Activated CD4-positive, alpha-beta T cell treated with anti-CD3 and anti-CD28 coated beads, Interleukin-2, amount 50 U/mL, for 16 hours (primary cell): ENCODE measurements at regions not wholly inside any gene's neighbourhood (a gene's known extent, or its start where the extent isn't known, plus 50 kb on each side); places are given as distances from the start of the nearest gene placed in this dataset.

ENCODE experiments used
- DNase-seq: peaks from one replicate; pipeline ENCODE4 v3.0.0-alpha.2; 2020

DNA sequence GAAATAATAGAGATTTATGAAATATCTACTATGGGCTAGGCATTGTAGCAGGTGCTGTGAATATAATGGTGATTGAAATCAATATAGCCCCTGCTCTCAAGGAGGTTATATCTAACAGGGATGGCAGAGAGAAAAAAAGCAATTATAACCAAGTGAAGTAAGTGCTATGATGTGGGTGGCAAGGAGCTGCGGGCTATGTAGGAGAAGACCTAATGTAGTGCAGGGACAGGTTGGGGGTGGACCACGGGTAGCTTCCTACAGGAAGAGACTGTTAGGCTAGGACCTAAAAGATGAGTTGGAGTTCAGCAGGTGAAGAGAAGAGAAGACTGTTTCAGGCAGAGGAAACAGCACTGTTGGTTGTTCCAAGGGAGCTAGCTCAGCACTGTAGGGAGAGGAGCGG is 311.0 kb downstream of the KCNRG start:
- DNase-seq, result no peak

DNA sequence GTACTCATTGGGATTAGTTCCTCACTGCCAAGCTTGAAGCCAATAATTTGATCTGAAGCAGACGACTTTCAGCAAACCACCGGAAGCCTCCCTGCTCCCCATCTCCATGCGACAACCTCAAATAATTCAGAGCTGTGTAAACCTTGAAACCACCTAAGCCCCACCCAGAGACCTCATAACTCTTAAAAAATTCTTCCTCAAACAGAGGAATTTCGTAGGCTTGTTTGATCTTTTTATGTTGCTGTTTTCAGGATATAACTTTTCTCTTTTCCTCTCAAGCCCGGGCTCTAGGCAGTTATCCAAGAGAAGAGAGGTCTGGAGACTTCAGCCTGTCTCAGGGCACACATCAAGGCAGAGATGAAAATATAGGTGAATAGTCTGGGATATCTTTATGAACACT is 311.6 kb downstream of the KCNRG start:
- DNase-seq, result no peak

DNA sequence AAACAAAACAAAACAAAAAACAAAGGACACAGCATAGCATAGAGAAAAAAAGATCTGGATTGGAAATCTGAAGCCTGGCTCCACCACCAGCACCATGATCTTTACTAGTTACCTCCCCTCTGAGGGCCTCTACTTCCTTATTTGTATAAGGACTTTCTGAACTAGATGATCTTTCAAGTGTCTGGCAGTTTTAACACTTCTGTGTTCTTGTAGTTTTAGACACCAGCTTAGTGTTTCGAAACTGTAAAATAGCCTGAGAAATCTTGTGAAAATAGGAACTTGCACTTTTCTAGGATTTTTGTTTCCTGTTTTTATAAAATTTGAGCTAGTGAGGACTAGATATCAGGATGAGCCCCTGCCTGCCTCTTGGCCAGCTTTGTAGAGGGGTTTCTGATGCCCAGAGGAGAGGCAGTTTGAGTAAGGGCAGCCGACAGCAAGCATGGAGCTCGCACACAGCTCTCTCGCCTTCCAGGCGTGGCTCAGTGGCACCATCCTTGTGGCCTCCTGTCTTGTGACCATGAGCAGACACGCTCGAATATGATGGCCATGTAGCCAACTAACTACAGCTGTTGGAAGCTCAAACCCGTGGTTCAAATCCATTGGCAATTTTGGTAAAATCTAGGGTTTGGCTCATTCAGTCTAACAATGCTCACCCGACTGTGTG is 319.0 kb downstream of the KCNRG start:
- DNase-seq, result no peak

DNA sequence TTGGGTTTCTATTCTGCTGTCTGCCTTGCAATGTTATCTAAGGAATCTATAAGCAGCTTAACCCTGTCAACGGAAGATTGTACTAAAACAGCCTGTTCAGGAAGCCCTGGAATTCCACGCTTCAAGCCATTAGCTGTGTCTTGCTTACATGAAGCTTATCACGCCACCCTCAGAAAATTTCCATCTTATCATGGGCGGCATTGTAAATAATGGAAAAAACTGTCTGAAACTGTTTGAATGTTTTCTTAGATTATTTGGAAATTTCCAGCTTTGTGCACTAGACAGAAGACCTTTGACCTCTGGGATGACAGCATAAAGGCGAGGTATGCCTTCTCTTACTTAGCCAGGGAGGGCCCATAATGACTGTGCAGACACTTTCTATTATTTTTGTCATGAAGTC is 319.7 kb downstream of the KCNRG start:
- no peak for DNase-seq

DNA sequence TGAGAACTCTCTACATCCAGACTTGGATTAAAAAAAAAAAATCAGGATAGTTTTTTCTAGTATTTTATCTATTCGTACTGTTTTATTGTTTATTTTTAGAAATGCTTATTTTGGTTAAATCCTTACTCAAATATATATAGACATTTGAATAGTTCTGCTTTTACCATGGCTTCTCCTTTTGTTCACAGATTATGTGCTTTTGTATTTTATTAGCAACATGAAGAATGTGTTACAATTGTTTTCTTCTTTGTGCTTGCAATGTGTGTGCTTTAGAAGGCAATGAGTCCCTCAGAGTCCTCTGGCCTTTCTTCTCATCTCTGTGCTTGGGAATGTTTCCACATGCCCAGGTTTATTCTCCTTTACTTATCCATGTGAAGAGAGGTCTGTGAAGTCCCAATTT is 324.0 kb downstream of the KCNRG start:
- DNase-seq, result no peak

DNA sequence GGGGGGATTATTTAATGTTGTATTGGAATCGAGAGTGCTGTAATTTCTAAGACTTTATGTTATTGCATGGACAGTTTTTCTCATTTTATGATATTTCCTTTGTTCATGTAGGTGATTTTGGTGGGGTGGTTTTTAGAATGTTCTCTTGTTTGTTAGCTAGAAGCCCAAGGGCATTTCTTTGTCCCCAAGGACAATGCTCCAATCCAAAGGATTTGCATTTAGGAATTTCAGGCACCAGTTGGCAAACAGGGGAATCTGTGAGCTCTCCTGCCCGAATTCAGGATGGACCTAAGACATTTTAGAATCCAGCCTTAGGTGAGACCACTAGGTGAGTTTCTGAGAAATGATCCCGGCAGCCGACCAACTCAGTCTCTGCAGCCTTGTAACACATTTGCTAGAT is 324.9 kb downstream of the KCNRG start:
- DNase-seq, result no peak

DNA sequence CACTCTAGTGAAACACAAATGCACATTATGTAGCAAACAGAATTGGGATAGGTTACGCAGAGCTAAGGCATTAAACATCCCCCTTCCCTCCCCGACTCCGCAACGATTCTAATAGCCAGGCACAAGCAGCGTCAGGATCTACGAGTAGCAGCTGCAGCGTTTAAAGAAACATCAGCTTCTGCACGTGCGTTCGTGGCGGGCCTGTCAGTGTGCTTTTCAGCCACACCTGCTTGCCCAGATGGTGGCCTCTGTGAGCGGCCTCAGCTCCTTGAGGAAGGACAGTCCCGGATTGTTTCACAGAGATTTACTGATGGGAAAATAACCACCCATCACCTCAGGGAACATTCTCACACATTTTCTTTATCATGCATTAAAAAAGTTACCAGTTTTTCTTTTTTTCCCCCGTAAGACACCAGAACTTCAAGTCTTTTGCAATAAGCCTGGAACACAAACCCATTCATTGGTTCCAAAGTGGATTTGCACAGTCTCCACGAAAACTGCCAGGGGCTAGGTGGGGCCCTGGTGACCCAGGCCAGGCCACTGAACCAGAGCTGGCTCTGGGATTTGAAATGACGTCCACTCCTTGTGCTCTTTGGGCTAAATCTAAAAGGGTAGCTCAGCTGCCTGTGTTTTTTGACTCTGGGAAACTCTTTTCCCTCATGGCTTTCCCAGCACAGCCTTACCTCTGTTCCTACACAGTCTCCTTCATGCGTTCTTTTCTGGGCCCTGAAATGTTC is 325.5 kb downstream of the KCNRG start:
- DNase-seq, result no peak

DNA sequence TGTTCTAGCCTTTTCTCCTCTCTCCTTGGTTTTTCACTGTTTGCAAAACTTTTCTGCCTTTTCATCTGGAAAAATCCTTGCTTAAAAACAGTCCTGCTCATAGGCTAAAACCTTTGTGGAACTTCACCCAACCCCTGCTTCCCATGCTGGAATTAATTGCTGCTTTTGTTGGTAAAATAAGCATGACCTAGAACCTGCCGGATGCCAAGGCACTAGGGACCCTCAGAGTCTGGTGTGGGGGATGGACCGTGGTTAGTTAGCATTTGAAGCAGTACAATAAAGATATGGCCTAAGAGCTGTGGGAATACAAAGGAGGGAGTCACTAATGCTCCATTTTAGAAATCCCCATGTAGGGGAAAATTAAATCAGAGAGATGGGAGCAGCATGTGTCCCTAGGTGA is 326.3 kb downstream of the KCNRG start:
- DNase-seq, result no peak

DNA sequence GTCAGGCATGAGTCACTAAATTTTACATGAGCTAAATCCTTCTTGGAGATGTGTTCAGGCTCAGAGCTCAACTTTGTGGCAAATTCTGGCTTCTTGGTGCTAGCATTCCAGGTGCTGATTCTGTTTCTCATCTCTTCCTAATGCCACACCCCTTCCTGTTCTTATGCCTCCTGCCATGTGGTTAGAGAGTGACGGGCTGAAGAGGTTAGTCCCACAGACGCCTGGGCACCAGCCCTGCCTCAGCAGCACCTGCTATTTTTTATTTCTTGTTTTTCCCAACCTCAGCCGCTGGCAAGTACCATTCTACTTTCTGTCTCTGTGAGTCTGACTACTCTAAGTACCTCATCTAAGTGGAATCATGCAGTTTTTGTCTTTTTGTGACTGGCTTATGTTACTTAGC is 329.5 kb downstream of the KCNRG start:
- DNase-seq, result no peak

DNA sequence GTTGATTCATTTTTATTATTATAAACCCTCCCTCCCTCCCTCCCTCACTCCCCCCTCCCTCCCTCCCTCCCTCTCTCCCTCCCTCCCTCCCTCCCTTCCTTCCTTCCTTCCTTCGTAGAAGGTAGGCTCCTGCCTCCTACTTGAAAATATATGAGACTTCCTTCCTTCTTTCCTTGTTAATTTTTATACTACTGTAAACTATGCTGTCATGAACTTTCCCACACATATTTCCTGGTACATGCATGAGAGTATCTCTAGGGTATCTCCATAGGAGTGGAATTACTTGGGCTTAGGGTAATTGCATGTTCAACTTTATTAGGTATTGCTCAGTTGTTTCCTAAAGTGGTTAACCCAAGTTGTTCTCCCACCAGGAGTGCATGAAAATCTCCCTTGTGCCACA is 330.6 kb downstream of the KCNRG start:
- no peak for DNase-seq

DNA sequence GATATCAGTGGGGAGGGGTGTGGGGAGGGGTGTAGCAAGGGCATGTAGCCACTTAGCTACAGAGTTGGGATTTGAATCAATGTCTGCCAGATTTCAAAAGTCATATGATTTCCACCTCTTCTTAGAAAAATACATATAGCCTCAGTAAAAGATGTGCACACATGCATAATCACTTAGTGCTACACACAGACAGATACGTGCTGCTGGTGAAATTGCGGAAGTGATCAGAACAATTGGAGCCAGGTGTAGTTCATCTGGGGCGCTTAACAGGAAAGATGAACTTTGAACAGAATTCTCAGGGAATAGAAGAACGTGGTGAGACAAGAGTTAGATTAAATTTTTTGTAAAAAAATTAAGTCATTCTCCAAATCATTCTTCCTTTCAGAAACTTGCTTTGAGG is 333.1 kb downstream of the KCNRG start:
- DNase-seq, result no peak

DNA sequence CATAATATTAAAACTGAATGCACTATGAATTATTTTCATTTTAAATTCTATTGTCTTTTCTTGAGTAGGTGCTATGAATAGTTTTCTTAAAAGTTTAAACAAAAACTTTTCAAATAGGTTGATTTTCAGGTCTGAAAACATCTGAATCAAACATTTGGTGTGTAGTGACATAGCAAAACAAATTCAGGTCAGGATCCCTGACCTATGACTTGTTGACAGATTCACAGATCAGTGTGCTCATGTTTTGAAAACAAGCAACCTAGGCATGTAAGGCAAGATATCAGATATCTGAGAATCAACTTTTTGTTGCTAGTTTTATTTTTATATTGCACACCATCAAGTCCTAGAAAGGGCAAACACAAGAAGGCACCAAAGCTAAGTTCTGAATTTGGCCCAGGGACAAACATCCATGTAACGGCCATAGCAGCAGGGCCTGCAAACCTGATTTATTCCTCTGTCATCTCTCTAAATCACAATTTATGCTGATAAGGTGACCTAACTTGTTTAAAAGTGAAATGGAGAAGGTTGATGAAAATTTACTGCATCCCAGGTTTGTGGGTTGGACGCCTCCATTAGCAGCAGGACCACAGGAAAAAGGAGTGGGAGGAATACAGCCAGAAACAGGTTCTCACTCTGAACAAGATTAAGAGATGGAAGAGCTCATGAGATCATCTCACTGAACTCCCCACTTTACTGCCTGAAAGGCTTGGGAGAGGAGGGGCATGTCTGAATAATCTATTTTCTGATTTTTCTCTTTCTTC is 337.7 kb downstream of the KCNRG start:
- no peak for DNase-seq

DNA sequence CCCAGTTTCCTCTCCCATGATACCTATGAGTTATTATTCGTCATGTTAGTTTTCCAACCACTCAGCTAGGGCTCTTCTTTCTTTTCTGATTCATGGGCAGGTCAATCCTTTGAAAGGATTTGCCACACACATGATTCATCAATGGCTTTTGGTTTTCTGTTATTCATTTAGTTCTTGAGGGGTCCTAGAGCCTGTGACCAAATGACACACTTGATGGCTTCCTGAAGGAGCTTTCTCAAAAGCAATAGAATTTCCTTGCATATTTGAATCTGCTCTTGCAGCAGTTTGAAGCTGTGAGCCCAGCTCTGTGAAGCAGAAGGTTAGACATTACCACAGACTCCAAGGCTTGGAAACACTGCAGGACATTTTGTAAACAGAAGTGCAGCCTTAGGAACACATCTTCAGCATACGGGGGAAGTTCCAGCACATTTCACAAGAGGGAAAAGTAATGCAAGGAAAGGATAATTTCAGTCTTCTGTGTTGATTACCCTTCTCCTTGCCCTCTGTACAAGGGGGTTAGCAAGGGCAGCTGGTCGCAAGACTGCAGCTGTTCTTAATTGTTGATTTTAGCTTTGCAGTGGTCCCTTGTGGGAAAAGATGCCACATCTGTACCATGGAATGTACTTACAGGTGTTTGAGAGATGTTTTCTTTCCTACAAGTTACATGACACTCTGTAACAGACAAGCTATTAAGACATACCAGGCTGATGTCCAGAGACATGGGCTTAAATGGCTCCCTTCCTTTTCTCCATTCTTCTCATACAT is 338.6 kb downstream of the KCNRG start:
- DNase-seq, result no peak

DNA sequence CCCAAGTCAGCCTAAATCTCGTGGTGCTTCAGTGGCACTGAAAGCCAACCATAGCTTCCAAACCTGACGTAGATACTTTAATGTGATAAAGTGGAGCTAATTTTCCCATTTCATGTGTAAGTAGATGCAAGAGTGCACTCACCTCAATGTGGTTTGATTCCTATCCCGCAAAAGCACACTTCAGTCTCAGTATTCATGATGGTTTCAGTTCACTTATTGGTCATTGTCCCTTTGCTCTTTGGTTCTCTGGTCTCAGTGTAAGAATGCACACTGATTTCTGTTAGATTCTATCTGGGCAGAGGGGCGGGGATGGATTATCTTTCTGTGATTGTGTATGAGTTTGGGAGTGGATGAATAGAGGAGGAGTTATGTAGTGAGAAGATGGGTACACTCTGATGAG is 340.6 kb downstream of the KCNRG start:
- DNase-seq, result peak; percentile 68

DNA sequence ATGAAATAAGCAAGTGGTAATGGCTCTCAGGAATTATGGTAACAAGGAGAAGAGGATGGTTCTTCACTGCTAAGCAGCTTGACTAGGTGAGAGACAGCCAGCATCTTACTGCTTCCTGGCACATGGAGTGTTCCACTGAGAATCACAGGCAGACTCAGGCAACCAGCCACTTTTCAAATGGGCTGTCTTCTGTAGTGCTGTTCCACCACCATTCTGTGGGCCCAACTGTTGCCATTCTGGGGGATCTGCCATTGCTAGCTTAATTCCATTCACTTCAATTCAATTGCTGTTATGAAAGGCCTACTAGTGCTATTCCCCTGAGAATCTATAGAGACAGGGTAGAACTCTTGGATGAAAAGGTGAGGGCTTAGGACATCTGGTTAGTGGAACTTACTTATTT is 341.9 kb downstream of the KCNRG start:
- DNase-seq, result no peak

DNA sequence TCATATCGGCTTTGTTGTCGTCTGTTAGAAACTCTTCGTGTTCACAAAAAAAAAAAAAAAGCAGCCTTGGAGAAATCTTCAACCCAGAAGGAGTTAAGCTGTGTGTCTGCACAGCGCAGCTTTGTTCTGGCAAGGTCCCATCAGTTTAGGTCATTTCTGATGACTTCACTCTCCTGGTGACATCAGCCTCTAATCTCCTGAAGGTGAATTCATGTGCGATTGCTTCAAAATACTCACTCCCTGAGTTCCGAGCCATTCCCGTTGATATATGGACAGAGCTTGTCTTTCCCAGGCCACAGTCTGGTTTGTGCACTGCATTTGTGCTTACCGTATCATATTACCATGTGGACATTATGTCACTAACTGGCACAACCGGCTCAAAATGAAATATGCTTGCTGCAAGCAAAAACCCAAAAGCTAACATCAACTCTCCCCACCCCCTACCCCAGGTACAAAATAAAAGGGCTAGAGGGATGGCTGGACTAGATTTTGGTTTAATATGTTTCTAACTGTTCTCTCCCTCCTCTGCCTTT is 342.4 kb downstream of the KCNRG start:
- no peak for DNase-seq

DNA sequence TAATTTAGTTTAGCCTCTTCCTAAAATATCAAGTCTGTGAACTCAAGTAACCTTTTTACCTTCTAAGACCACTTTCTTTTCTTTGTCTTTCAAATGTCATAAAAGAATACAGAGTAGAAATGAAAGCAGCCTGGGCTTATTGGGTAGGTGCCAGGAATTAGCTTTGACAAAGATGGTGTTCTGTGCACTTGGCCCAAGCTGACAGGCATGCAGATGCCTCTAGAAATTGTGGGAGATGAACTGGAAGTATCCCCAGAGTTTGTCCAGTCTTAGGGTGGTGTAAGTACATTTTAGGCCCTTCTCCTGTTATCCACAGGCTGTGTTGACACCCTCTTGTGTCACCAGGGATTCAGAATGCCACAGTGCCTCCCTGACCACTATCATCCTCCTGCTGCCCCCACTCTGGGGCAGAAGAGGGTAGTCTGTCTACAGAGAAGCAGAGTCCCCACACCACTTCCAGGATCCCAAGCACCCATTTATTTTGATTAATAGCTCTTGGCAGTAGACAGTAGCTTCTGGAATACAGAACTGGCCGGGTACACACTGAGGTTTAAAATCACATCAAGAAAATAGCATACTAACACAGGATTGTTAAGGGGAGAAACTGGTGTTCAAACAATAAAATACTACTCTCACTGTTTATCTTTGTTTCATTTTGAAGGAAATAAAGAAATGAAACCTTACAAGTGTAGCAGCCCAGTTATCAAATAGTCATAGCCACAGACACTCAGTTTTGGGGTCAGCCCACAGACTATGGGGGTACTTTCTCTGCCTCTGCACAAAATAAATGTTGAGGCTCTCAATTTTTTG is 343.2 kb downstream of the KCNRG start:
- DNase-seq, result no peak

DNA sequence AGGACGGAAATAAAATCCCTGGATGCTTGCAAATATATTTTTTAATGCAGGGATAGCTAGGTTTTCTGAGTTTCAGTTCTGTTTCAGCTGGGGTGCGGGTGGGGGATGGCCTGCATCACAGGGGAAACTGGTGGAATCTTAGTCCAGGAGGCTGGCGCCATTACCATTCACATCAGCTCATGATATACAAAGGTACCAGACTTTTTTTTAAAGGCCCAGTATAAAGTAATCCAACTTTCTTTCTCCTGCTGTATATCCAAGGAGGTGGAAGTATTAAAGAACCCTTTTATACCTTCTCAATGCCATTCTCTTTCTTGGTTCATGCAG is 343.8 kb downstream of the KCNRG start:
- no peak for DNase-seq

DNA sequence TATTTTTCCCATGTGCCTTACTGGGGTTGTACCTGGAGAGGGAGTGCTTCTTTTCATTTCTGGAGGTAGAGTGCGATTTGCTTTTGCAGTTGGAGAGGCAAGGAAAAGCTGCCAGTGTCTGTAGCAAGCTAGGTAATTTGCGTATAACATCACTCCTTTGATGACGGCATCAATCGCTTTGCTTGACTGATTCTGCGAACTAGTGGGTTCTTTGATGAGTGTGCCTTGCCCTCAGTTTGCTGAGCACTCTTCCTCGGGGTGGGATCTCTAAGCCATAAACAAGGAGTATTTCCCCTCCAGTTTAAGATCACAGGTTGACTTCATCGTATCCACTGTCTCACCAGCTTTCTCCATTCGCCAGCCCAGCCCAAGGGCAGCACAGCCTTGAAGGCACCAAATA is 344.5 kb downstream of the KCNRG start:
- DNase-seq, result peak; percentile 36

DNA sequence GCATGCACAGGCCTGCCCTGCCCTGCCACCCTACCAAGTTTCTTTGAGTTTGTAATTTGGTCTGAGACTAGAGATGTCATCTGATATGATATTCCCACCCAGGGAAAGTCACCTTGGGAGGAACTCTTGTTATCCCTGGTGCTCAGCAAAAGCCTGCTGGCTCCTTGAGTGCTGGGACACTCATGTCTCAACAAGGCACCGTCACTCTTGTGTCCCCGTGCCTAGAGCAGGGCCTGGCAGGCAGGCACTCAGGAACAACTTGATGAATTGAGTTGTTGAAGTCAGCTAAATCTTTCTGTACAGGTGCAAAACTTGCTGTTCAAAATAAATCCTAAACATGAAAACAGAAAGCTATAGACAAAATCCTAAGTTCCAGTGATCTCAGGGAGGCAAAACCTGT is 345.4 kb downstream of the KCNRG start:
- DNase-seq, result no peak

DNA sequence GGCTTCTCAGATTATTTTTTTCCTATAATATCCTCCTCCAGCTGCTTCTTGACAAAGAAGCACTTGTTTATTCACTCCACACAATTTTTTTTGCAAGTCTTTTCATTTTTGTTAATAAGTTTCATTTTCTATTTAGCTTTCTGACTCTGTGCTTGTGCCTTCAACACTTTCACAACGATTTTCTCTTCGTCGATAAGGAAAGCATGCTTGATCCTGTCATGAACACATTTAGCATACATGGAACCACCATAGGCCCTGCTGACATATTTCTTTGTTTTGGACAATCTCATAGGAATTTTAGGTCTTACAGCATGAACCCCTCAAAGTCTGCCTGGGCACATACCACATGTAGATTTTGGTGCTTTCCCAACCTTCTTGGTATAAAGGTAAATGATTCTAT is 346.0 kb downstream of the KCNRG start:
- no peak for DNase-seq
